K562 (cell line): ENCODE measurements at regions not wholly inside any gene's neighbourhood (a gene's known extent, or its start where the extent isn't known, plus 50 kb on each side); places are given as distances from the start of the nearest gene placed in this dataset.

Experiments used
- ATAC-seq: fragments of 200-7000 bp; cut with Tn5 transposase; 3 replicates; pipeline ENCODE4 v1.9.1; 2020; ENCODE audit warnings: moderate library complexity
- BruUV-seq: library from RNA; stranded (reverse); fragments of 400-500 nt; replicated peaks from 2 replicates; lab custom pipeline; 2021; lab: Mats Ljungman, UMichigan
- CTCF ChIA-PET: fragments of 300-600 bp; formaldehyde crosslinking; extraction: SDS; loops from one replicate; lab custom pipeline; 2021; ENCODE audit warnings: low intra/inter-chr PET ratio; lab: Yijun Ruan, JAX
- POLR2A ChIA-PET: fragments of 300-600, 350-650 bp; sonication (Branson Sonifier 250); formaldehyde crosslinking; extraction: SDS; loops from one replicate; lab custom pipeline; 2021; ENCODE audit warnings: antibody characterized with exemption, inconsistent platforms; lab: Yijun Ruan, JAX
- DNase-seq, 4 experiments: peaks; one replicate each; pipeline versions ENCODE4 v3.0.0 to v3.0.0-alpha.2; 2011 to 2018; ENCODE audit warnings: low spot score in 3 of 4, mixed read lengths in 3 of 4; ENCODE audit errors: extremely low read depth in 1 of 4
- FAIRE-seq: peaks from 2 replicates; lab custom pipeline; 2011; peaks lifted over from hg19 to GRCh38; lab: Jason Lieb, UNC
- H2AFZ ChIP-seq: 2 replicates; pipeline ENCODE4 v1.6.0; 2011; ENCODE audit warnings: low read depth, low read length, control low read depth, inconsistent platforms
- H3K27ac ChIP-seq: fragments of 200-600 bp; 3 replicates; pipeline ENCODE4 v1.8.0; 2011; ENCODE audit warnings: low read depth, mild to moderate bottlenecking, control low read depth, inconsistent platforms, low read length, moderate library complexity, mixed read lengths; ENCODE audit errors: extremely low read depth
- H3K27me3 ChIP-seq, 2 experiments: fragments of 300-600 bp in 1 of 2; 2 replicates in 1 of 2; 3 replicates in 1 of 2; pipeline versions ENCODE4 v1.6.0 to v1.8.0; 2011; ENCODE audit warnings: inconsistent platforms in 2 of 2, low read length in 2 of 2, mild to moderate bottlenecking in 1 of 2, mixed read lengths in 1 of 2, moderate library complexity in 1 of 2; ENCODE audit not compliant: control insufficient read depth in 2 of 2, insufficient read depth in 2 of 2
- H3K36me3 ChIP-seq: fragments of 300-600 bp; 3 replicates; pipeline ENCODE4 v1.8.0; 2011; ENCODE audit warnings: mild to moderate bottlenecking, low read length, inconsistent platforms; ENCODE audit not compliant: control insufficient read depth, insufficient read depth
- H3K4me1 ChIP-seq, 2 experiments: fragments of 200-600 bp in 1 of 2; replicated peaks in 1 of 2; 2 replicates in 1 of 2; 3 replicates in 1 of 2; pipeline versions ENCODE4 v1.5.1 to v1.8.0; 2011; ENCODE audit warnings: inconsistent platforms in 2 of 2, low read length in 2 of 2, mild to moderate bottlenecking in 1 of 2, mixed read lengths in 1 of 2, moderate library complexity in 1 of 2; ENCODE audit not compliant: control insufficient read depth in 2 of 2, insufficient read depth in 2 of 2
- H3K4me2 ChIP-seq: 2 replicates; pipeline ENCODE4 v1.6.1; 2011; ENCODE audit warnings: low read length, control low read depth, inconsistent platforms, mixed read lengths; ENCODE audit not compliant: insufficient read depth
- H3K4me3 ChIP-seq: fragments of 200-600 bp; sonication (generic), shearing (Covaris generic); 2 replicates; pipeline ENCODE4 v1.5.1; 2016; ENCODE audit warnings: control low read depth, inconsistent platforms
- H3K79me2 ChIP-seq: fragments of 200-600 bp; 3 replicates; pipeline ENCODE4 v1.8.0; 2011; ENCODE audit warnings: low read length, inconsistent platforms; ENCODE audit not compliant: control insufficient read depth, insufficient read depth
- H3K9ac ChIP-seq, 2 experiments: 2 replicates each; pipeline versions ENCODE4 v1.6.0 to v1.6.1; 2011; ENCODE audit warnings: low read depth in 2 of 2, low read length in 2 of 2, control low read depth in 1 of 2, inconsistent platforms in 1 of 2, mild to moderate bottlenecking in 1 of 2, mixed read lengths in 1 of 2; ENCODE audit not compliant: insufficient read depth in 1 of 2
- H3K9me1 ChIP-seq: one replicate; pipeline ENCODE4 v1.6.0; 2011; ENCODE audit warnings: inconsistent platforms, mild to moderate bottlenecking, low read length, moderate library complexity; ENCODE audit not compliant: control insufficient read depth, insufficient read depth
- H3K9me3 ChIP-seq: replicated peaks from 2 replicates; pipeline ENCODE4 v1.5.1; 2011; ENCODE audit warnings: low read depth, low read length, inconsistent platforms; ENCODE audit not compliant: control insufficient read depth, insufficient read depth
- H4K20me1 ChIP-seq: replicated peaks from 2 replicates; pipeline ENCODE4 v1.6.1; 2011; ENCODE audit warnings: low read length, inconsistent platforms, mixed read lengths; ENCODE audit not compliant: control insufficient read depth, insufficient read depth
- CHD2 ChIP-seq: IDR thresholded peaks from 2 replicates; pipeline ENCODE4 v1.6.1; 2011; ENCODE audit warnings: low read depth, low read length
- CREB1 ChIP-seq, 2 experiments: sonication (generic) in 1 of 2; formaldehyde crosslinking in 1 of 2; IDR thresholded peaks; 2 replicates each; pipeline versions ENCODE4 v1.6.1 to v1.8.0; 2012 to 2022; ENCODE audit warnings: inconsistent platforms in 1 of 2, mild to moderate bottlenecking in 1 of 2, missing genetic modification reagents in 1 of 2, moderate library complexity in 1 of 2
- ETS1 ChIP-seq: conservative IDR thresholded peaks from 2 replicates; pipeline ENCODE4 v1.6.1; 2011; ENCODE audit warnings: low read depth, mild to moderate bottlenecking, low read length; ENCODE audit not compliant: control insufficient read depth
- ID3 ChIP-seq, 2 experiments: fragments of 250-450 bp in 1 of 2; fragments of 450-650 bp in 1 of 2; sonication (Bioruptor Pico) in 1 of 2; IDR thresholded peaks; 2 replicates each; pipeline versions ENCODE4 v1.6.1 to v1.8.0; 2016 to 2021; ENCODE audit warnings: mild to moderate bottlenecking in 2 of 2, moderate library complexity in 2 of 2, missing compliant biosample characterization in 1 of 2, missing genetic modification characterization in 1 of 2
- MAFG ChIP-seq: fragments of 450-650 bp; conservative IDR thresholded peaks from 2 replicates; pipeline ENCODE4 v1.6.1; 2016; ENCODE audit warnings: missing genetic modification characterization, missing compliant biosample characterization
- MLX ChIP-seq, 2 experiments: fragments of 450-650 bp in 1 of 2; sonication (generic) in 1 of 2; formaldehyde crosslinking; conservative IDR thresholded peaks; 2 replicates each; pipeline versions ENCODE4 v1.4.0 to v1.8.1; 2020 to 2022; ENCODE audit warnings: mild to moderate bottlenecking in 1 of 2, missing genetic modification reagents in 1 of 2
- NELFE ChIP-seq: IDR thresholded peaks from 2 replicates; pipeline ENCODE4 v1.6.1; 2011; ENCODE audit warnings: mild to moderate bottlenecking; ENCODE audit not compliant: insufficient read depth, insufficient read length
- NR3C1 ChIP-seq: sonication (generic); formaldehyde crosslinking; IDR thresholded peaks from 2 replicates; pipeline ENCODE4 v1.8.1; 2022; ENCODE audit warnings: missing genetic modification reagents
- RNF2 ChIP-seq: sonication (generic); IDR thresholded peaks from 2 replicates; pipeline ENCODE4 v1.6.1; 2016
- RUNX1 ChIP-seq: sonication (generic); IDR thresholded peaks from 2 replicates; pipeline ENCODE4 v1.6.1; 2016; ENCODE audit warnings: antibody characterized with exemption, low read depth
- SMAD3 ChIP-seq: fragments of 450-650 bp; formaldehyde crosslinking; conservative IDR thresholded peaks from 2 replicates; pipeline ENCODE4 v1.4.0; 2020; ENCODE audit warnings: mild to moderate bottlenecking
- ZFP91 ChIP-seq: sonication (generic); formaldehyde crosslinking; IDR thresholded peaks from 2 replicates; pipeline ENCODE4 v1.8.0; 2022; ENCODE audit warnings: mild to moderate bottlenecking, missing genetic modification reagents
- WGBS: fragments of 100-300 bp; shearing (Covaris generic); methylation state at CpG from one replicate; pipeline ENCODE4 v1.1.6; 2016; ENCODE audit warnings: low coverage, mixed read lengths; ENCODE audit not compliant: insufficient coverage; ENCODE audit errors: missing lambda C conversion rate; 5-methylcytosine and 5-hydroxymethylcytosine counted together
- in situ Hi-C: fragments of 300-500 bp; cut with MboI; formaldehyde crosslinking; loops from 4 replicates; pipeline ENCODE4 v1.15.0; 2018; ENCODE audit warnings: inconsistent platforms, mixed read lengths
- intact Hi-C: fragments of 100-400 bp; cut with micrococcal nuclease; formaldehyde crosslinking; loops from 2 replicates; pipeline ENCODE4 v1.14.2; 2022

GRCh38 chr12:63480186-63480585 is 188.1 kb downstream of the DPY19L2 start:
- Histone ChIP-seq H2AFZ (no peak overlapping the region), H3K4me1 (no peaks in the 10 kb centered on the region), H3K4me3 (no peak overlapping the region), H3K27ac (no peak overlapping the region), H3K9me3 (no peaks in the 10 kb centered on the region), H3K9me1 (no peaks in the 10 kb centered on the region), H4K20me1 (no peaks in the 10 kb centered on the region), H3K79me2 (no peaks in the 10 kb centered on the region), H3K27me3 (no peaks in the 10 kb centered on the region), H3K36me3 (no peaks in the 10 kb centered on the region), H3K4me2 (no peak overlapping the region), H3K9ac (no peak overlapping the region)
- no peak for ATAC-seq
- in situ Hi-C loops = no loop called here
- ChIA-PET CTCF (no interaction called here), POLR2A (no interaction called here)
- 3% methylated on average over 2 of the region's 2 CpGs for WGBS
- TF ChIP-seq CREB1 (IDR thresholded peaks at IDR 0.05) (no peak), CREB1 (CRISPR knock-in tag; IDR thresholded peaks at IDR 0.05) (no peak)
- intact Hi-C loops = no loop called here
- FAIRE-seq = no peak
- BruUV-seq = no TSS peak
- DNase-seq = no peak

GRCh38 chr12:63470161-63470560 is 198.1 kb downstream of the DPY19L2 start:
- POLR2A ChIA-PET = interaction anchor here (0.7 kb wide), 1 partner anchor 560 kb away, joined by 3 read pairs; no protein-coding TSS in a partner anchor
- H3K9me1 ChIP-seq = no peaks in the 10 kb centered on the region
- BruUV-seq = no TSS peak
- no peak overlapping the region for H3K4me3 ChIP-seq
- intact Hi-C loops = no loop called here
- H3K27ac ChIP-seq = no peak overlapping the region
- no peaks in the 10 kb centered on the region for H3K4me1 ChIP-seq
- H3K36me3 ChIP-seq = no peaks in the 10 kb centered on the region
- H2AFZ ChIP-seq = no peak overlapping the region
- no peak overlapping the region for H3K9ac ChIP-seq
- WGBS = 0% methylated on average over 1 of the region's 1 CpG
- CTCF ChIA-PET = no interaction called here
- no peaks in the 10 kb centered on the region for H3K9me3 ChIP-seq
- ATAC-seq (no peak), FAIRE-seq (no peak), DNase-seq (no peak)
- H3K4me2 ChIP-seq = no peak overlapping the region
- in situ Hi-C loops = no loop called here
- H3K27me3 ChIP-seq = no peaks in the 10 kb centered on the region
- TF ChIP-seq ETS1 = no peak
- no peak for TF ChIP-seq CHD2
- TF ChIP-seq ID3 (CRISPR knock-in tag; IDR thresholded peaks at IDR 0.05) = no peak
- TF ChIP-seq ID3 (tag; IDR thresholded peaks at IDR 0.05) = no peak
- no peak for TF ChIP-seq MAFG (tag)
- TF ChIP-seq RUNX1 = no peak
- no peak for TF ChIP-seq ZFP91 (CRISPR knock-in tag)
- TF ChIP-seq NR3C1 = no peak
- TF ChIP-seq RNF2 = no peak
- no peak for TF ChIP-seq NELFE
- TF ChIP-seq SMAD3 (CRISPR knock-in tag) = no peak
- TF ChIP-seq MLX (CRISPR knock-in tag; conservative IDR thresholded peaks at IDR 0.05) = no peak
- H4K20me1 ChIP-seq = no peaks in the 10 kb centered on the region
- no peaks in the 10 kb centered on the region for H3K79me2 ChIP-seq
